A673 (cell line): ENCODE measurements at regions not wholly inside any gene's neighbourhood (a gene's known extent, or its start where the extent isn't known, plus 50 kb on each side); places are given as distances from the start of the nearest gene placed in this dataset.

Experiments
- EZH2 ChIP-seq: fragments of 200-600 bp; sonication (generic); IDR thresholded peaks from 2 replicates; pipeline ENCODE4 v1.6.1; 2017; ENCODE audit warnings: borderline replicate concordance, low read depth, mild to moderate bottlenecking, mixed read lengths, antibody characterized with exemption, low read length; ENCODE audit not compliant: poor library complexity, severe bottlenecking
- TF ChIP-seq, protein P1 (sequence below): fragments of 300-800, 200-600 bp; sonication (generic); conservative IDR thresholded peaks from 2 replicates; pipeline ENCODE4 v1.5.1; 2017; ENCODE audit warnings: low read depth, mild to moderate bottlenecking, antibody characterized with exemption, low read length, moderate library complexity, mixed read lengths

DNA sequence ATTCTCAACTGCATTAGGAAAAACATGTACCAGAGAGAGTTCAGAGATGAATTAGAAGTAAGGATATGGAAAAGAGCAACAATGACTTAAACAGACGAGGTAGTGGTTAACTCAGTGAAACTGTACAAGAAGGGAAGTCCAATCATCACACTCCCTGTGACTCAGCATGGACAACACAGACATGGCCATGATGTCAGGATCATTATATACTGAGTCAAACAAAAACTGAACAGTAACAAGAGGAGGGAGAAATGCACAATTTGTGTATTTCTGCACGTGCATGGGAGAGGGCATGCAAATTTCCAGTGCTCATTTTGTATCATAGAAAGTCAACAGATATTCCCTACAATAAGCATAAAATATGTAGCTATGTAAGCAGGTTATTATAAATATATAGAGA lies 1037.8 kb downstream of the BCL11B start:
- TF ChIP-seq, protein P1, sequence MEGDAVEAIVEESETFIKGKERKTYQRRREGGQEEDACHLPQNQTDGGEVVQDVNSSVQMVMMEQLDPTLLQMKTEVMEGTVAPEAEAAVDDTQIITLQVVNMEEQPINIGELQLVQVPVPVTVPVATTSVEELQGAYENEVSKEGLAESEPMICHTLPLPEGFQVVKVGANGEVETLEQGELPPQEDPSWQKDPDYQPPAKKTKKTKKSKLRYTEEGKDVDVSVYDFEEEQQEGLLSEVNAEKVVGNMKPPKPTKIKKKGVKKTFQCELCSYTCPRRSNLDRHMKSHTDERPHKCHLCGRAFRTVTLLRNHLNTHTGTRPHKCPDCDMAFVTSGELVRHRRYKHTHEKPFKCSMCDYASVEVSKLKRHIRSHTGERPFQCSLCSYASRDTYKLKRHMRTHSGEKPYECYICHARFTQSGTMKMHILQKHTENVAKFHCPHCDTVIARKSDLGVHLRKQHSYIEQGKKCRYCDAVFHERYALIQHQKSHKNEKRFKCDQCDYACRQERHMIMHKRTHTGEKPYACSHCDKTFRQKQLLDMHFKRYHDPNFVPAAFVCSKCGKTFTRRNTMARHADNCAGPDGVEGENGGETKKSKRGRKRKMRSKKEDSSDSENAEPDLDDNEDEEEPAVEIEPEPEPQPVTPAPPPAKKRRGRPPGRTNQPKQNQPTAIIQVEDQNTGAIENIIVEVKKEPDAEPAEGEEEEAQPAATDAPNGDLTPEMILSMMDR, result no peak
- no peak for TF ChIP-seq EZH2
